KOPT-K1 (cell line): ENCODE measurements at regions not wholly inside any gene's neighbourhood (a gene's known extent, or its start where the extent isn't known, plus 50 kb on each side); places are given as distances from the start of the nearest gene placed in this dataset.
A peak's percentile ranks its signal among the peaks of the same experiment; 100 is the strongest.

Experiments
- H3K27ac ChIP-seq: fragments of 200-600 bp; sonication (generic); 2 replicates; pipeline ENCODE4 v1.5.1; 2016; ENCODE audit warnings: antibody characterized with exemption, mild to moderate bottlenecking, low read depth, low read length; ENCODE audit not compliant: poor library complexity, severe bottlenecking
- H3K36me3 ChIP-seq: fragments of 200-600 bp; sonication (generic); 2 replicates; pipeline ENCODE4 v1.5.1; 2017; ENCODE audit warnings: antibody characterized with exemption, mild to moderate bottlenecking, low read length, moderate library complexity; ENCODE audit not compliant: insufficient read depth
- H3K9me3 ChIP-seq: fragments of 200-600 bp; sonication (generic); 2 replicates; pipeline ENCODE4 v1.5.1; 2017; ENCODE audit warnings: antibody characterized with exemption, low read length, mild to moderate bottlenecking; ENCODE audit not compliant: insufficient read depth, poor library complexity, severe bottlenecking

- no peak overlapping the region for H3K27ac ChIP-seq
- peaks cover 95% of the 10 kb centered on the region for H3K36me3 ChIP-seq
Observed at GRCh38 chr4:177201614-177202013, 108.1 kb upstream of the NEIL3 start.

DNA sequence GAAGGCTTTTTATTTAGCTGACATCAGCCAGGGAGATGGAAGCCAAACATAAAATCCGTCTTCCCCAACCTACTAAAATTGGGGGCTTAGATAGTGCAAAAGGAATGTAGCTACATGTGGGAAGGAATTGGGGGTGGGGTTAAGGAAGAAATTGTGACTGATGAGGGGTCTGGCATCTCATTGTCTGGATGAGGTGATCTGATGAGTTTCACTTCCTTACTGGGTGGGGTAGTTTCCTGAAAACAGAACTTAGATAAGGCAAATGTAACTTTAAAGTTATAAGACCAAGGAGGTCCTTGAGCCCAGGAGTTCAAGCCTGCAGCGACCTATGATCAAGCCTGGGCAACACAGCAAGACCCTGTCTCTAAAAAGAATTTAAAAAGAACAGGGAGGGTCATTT is 105.5 kb upstream of the NEIL3 start:
- Histone ChIP-seq H3K36me3 (peaks cover 100% of the 10 kb centered on the region), H3K27ac (no peak overlapping the region), H3K9me3 (peaks cover 34% of the 10 kb centered on the region)

More at GRCh38 chr4:177201614-177202013, 108.1 kb upstream of the NEIL3 start:
- H3K9me3 ChIP-seq, result peaks cover 54% of the 10 kb centered on the region

GRCh38 chr4:177214935-177215334 is 94.7 kb upstream of the NEIL3 start:
- Histone ChIP-seq H3K9me3 (peaks cover 17% of the 10 kb centered on the region), H3K36me3 (peaks cover 100% of the 10 kb centered on the region), H3K27ac (no peak overlapping the region)

- peaks cover 99% of the 10 kb centered on the region for H3K36me3 ChIP-seq
- no peak overlapping the region for H3K27ac ChIP-seq
Observed at GRCh38 chr4:177220376-177220775, 89.3 kb upstream of the NEIL3 start.

GRCh38 chr4:177222781-177223180 is 86.9 kb upstream of the NEIL3 start:
- Histone ChIP-seq H3K36me3 (peaks cover 80% of the 10 kb centered on the region), H3K27ac (peak overlapping the region; percentile 75), H3K9me3 (peaks cover 5% of the 10 kb centered on the region)

More at GRCh38 chr4:177220376-177220775, 89.3 kb upstream of the NEIL3 start:
- H3K9me3 ChIP-seq, result no peaks in the 10 kb centered on the region

DNA sequence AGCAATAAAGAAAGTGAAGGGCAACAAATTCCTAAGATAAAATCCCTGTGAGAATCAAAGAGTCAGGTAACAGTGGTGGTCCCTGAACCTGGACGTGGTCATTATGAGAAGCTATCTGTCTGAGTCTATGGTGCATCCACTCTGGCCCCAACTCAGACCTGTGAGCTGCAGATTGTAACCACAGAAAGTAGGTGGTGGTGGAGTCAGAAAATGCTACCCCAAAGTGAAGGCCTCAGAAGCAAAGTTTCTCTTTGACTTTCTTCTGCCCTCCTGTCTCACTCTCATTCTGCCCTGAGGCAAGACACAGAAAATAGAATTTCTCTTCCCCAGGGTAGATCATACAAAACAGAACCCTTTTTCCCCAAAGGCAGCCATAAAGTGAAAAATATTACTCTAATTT is 84.1 kb upstream of the NEIL3 start:
- peak overlapping the region; percentile 75 for H3K27ac ChIP-seq
- H3K36me3 ChIP-seq, result peaks cover 52% of the 10 kb centered on the region
- H3K9me3 ChIP-seq, result peaks cover 5% of the 10 kb centered on the region

DNA sequence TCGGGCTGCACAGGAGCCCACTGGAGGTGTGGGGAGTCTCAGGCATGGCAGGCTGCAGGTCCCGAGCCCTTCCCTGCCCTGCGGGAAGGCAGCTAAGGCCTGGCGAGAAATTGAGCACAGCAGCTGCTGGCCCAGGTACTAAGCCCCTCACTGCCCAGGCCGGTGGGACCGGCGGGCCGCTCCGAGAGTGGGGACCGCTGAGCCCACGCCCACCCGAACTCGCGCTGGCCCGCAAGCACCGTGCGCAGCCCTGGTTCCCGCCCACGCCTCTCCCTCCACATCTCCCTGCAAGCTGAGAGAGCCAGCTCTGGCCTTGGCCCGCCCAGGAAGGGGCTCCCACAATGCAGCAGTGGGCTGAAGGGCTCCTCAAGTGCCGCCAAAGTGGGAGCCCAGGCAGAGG is 82.0 kb upstream of the NEIL3 start:
- peaks cover 32% of the 10 kb centered on the region for H3K36me3 ChIP-seq
- H3K27ac ChIP-seq, result peak overlapping the region; percentile 47
- H3K9me3 ChIP-seq, result peaks cover 5% of the 10 kb centered on the region

GRCh38 chr4:177228599-177228998 is 81.1 kb upstream of the NEIL3 start:
- Histone ChIP-seq H3K27ac (peak overlapping the region; percentile 92), H3K36me3 (peaks cover 23% of the 10 kb centered on the region), H3K9me3 (peaks cover 5% of the 10 kb centered on the region)

DNA sequence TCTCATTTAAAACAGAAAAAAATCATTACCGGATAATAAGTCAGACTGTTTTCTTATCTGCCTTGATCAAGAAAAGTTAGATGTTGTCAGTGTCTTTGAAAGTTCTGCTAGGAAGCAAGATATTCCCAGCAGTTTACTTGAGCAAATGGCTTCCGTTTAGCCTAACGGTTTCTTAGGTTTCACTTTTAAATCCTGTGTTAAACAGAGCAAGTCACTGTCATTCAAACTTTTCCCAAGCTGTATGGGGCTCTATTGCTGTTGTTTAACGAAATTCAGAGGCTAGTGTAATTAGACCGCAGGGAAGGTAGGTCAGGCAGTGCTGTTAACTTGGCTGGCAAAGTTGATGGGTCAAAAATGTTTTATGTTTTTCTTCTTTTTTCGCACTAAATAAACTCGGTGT is 80.3 kb upstream of the NEIL3 start:
- Histone ChIP-seq H3K36me3 (peaks cover 15% of the 10 kb centered on the region), H3K27ac (peak overlapping the region; percentile 92), H3K9me3 (peaks cover 5% of the 10 kb centered on the region)

GRCh38 chr4:177232473-177232872 is 77.2 kb upstream of the NEIL3 start:
- Histone ChIP-seq H3K27ac (peak overlapping the region; percentile 68), H3K36me3 (no peaks in the 10 kb centered on the region), H3K9me3 (peaks cover 3% of the 10 kb centered on the region)

GRCh38 chr4:177235026-177235425 is 74.6 kb upstream of the NEIL3 start:
- Histone ChIP-seq H3K36me3 (no peaks in the 10 kb centered on the region), H3K9me3 (no peaks in the 10 kb centered on the region), H3K27ac (peak overlapping the region; percentile 66)

- Histone ChIP-seq H3K27ac (peak overlapping the region; percentile 97), H3K36me3 (no peaks in the 10 kb centered on the region), H3K9me3 (no peaks in the 10 kb centered on the region)
Observed at GRCh38 chr4:177236886-177237285, 72.8 kb upstream of the NEIL3 start.

DNA sequence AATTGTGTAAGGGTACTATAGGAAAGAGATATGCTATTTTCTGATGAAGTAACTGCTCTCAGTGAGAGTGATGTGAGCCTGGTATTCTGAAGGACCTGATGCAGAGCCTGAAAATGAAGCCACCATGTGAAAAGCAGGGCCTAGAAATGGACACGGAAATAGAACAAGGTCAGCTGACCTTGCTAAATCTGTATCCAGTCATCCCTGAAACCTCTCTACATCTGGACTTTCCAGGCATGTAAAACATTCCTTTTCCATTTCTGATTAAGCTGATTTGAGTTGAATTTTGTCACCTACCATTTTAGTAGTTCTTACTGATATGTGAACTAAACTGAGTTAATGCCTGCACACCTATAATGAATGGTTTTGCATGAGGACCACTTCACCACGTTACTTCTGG is 72.4 kb upstream of the NEIL3 start:
- Histone ChIP-seq H3K36me3 (no peaks in the 10 kb centered on the region), H3K9me3 (no peaks in the 10 kb centered on the region), H3K27ac (peak overlapping the region; percentile 97)

GRCh38 chr4:177239477-177239876 is 70.2 kb upstream of the NEIL3 start:
- Histone ChIP-seq H3K27ac (peak overlapping the region; percentile 97), H3K9me3 (no peaks in the 10 kb centered on the region), H3K36me3 (no peaks in the 10 kb centered on the region)

GRCh38 chr4:177239878-177240277 is 69.8 kb upstream of the NEIL3 start:
- Histone ChIP-seq H3K9me3 (no peaks in the 10 kb centered on the region), H3K27ac (peak overlapping the region; percentile 97), H3K36me3 (no peaks in the 10 kb centered on the region)

- Histone ChIP-seq H3K9me3 (no peaks in the 10 kb centered on the region), H3K36me3 (no peaks in the 10 kb centered on the region), H3K27ac (peak overlapping the region; percentile 97)
Observed at GRCh38 chr4:177242651-177243286, 66.9 kb upstream of the NEIL3 start.
